ENCODE measurements at regions not wholly inside any gene's neighbourhood (a gene's known extent, or its start where the extent isn't known, plus 50 kb on each side); places are given as distances from the start of the nearest gene placed in this dataset.

DNA sequence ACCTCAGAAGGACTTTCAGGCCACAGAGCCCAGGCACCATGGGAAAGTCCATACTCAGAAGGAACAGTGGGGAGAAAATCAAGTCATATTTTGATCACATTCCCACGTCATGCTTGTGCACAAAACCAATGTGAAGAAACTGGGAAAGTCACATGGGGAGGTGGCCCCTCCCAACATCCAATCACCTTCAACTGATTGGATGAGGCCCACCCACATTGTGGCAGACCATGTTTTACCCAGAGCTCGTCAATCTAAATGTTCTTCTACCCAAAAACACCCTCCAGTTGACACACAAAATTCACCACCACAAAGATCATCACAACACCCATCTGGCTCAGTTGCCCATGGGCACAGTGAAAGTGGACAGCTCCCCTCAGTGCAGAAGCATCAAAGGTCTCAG, 248.2 kb upstream of the IGF1R start:
- Histone ChIP-seq H3K9me3 (no peaks in the 10 kb centered on the region), H3K4me1 (ENCODE audit: low read depth) (no peaks in the 10 kb centered on the region), H3K36me3 (ENCODE audit: low read depth) (no peaks in the 10 kb centered on the region), H3K4me3 (no peak overlapping the region)
- DNase-seq (no peak), ATAC-seq (no peak)
- TF ChIP-seq CTCF (IDR thresholded peaks at IDR 0.05), result no peak
- intact Hi-C loops (cut with DNase I, micrococcal nuclease), result no loop called here

DNA sequence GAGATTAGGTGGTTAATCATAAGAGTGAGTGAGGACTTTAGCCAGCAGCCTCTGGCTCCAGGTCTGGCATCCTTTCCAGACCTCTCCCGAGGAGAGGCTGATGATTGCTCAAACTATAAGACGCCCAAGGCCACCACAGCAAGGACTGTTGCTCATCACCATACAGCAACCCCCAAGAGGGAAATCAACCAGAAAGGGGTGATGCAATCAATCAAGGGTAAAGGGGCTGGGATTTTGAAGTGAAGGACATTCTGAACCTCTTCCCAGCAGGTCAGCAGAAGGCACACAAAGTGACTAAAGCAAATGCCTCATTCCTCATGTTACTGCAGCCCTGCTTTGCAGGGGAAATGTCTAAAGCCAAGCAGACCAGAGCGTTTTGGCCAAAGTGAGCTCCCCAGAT, 247.3 kb upstream of the IGF1R start:
- intact Hi-C loops (cut with DNase I, micrococcal nuclease), result no loop called here
- no peak for DNase-seq
- no peak overlapping the region for H3K4me3 ChIP-seq
- no peaks in the 10 kb centered on the region for H3K36me3 ChIP-seq (ENCODE audit: low read depth)
- no peak for ATAC-seq
- no peak for TF ChIP-seq CTCF (IDR thresholded peaks at IDR 0.05)
- no peaks in the 10 kb centered on the region for H3K9me3 ChIP-seq
- H3K4me1 ChIP-seq (ENCODE audit: low read depth), result no peaks in the 10 kb centered on the region

GRCh38 chr15:98402486-98402885, 245.9 kb upstream of the IGF1R start:
- H3K4me3 ChIP-seq, result no peak overlapping the region
- H3K36me3 ChIP-seq (ENCODE audit: low read depth), result no peaks in the 10 kb centered on the region
- no peaks in the 10 kb centered on the region for H3K4me1 ChIP-seq (ENCODE audit: low read depth)
- no peaks in the 10 kb centered on the region for H3K9me3 ChIP-seq
- DNase-seq (no peak), ATAC-seq (no peak)
- intact Hi-C loops (cut with DNase I, micrococcal nuclease), result no loop called here
- no peak for TF ChIP-seq CTCF (IDR thresholded peaks at IDR 0.05)

GRCh38 chr15:98403169-98403568, 245.2 kb upstream of the IGF1R start:
- ATAC-seq (no peak), DNase-seq (no peak)
- H3K36me3 ChIP-seq (ENCODE audit: low read depth), result no peaks in the 10 kb centered on the region
- no peaks in the 10 kb centered on the region for H3K4me1 ChIP-seq (ENCODE audit: low read depth)
- intact Hi-C loops (cut with DNase I, micrococcal nuclease), result no loop called here
- no peak for TF ChIP-seq CTCF (IDR thresholded peaks at IDR 0.05)
- H3K9me3 ChIP-seq, result no peaks in the 10 kb centered on the region
- H3K4me3 ChIP-seq, result no peak overlapping the region

GRCh38 chr15:98403569-98403968, 244.8 kb upstream of the IGF1R start:
- Histone ChIP-seq H3K4me3 (no peak overlapping the region), H3K4me1 (ENCODE audit: low read depth) (no peaks in the 10 kb centered on the region), H3K9me3 (no peaks in the 10 kb centered on the region), H3K36me3 (ENCODE audit: low read depth) (no peaks in the 10 kb centered on the region)
- DNase-seq (no peak), ATAC-seq (no peak)
- intact Hi-C loops (cut with DNase I, micrococcal nuclease), result no loop called here
- no peak for TF ChIP-seq CTCF (IDR thresholded peaks at IDR 0.05)

GRCh38 chr15:98405013-98405412, 243.3 kb upstream of the IGF1R start:
- no peak for ATAC-seq
- TF ChIP-seq CTCF (IDR thresholded peaks at IDR 0.05), result no peak
- intact Hi-C loops (cut with DNase I, micrococcal nuclease), result no loop called here
- H3K4me3 ChIP-seq, result no peak overlapping the region
- no peaks in the 10 kb centered on the region for H3K4me1 ChIP-seq (ENCODE audit: low read depth)
- no peak for DNase-seq
- H3K36me3 ChIP-seq (ENCODE audit: low read depth), result no peaks in the 10 kb centered on the region
- H3K9me3 ChIP-seq, result no peaks in the 10 kb centered on the region
